A549 (cell line): ENCODE measurements at regions not wholly inside any gene's neighbourhood (a gene's known extent, or its start where the extent isn't known, plus 50 kb on each side); places are given as distances from the start of the nearest gene placed in this dataset.

Experiments used
- ATAC-seq, 2 experiments: fragments of 200-7000 bp in 1 of 2; fragments of >200 bp in 1 of 2; cut with Nextera tagmentation in 1 of 2; cut with Tn5 transposase in 1 of 2; 3 replicates each; pipeline versions ENCODE4 v1.8.0 to v1.9.1; 2018 to 2020; ENCODE audit warnings: mild to moderate bottlenecking in 1 of 2, moderate library complexity in 1 of 2
- CTCF ChIA-PET: fragments of 300-600 bp; sonication (Branson Sonifier 250); formaldehyde crosslinking; extraction: SDS; loops from one replicate; lab custom pipeline; 2021; ENCODE audit warnings: antibody characterized with exemption, inconsistent platforms; lab: Yijun Ruan, JAX
- POLR2A ChIA-PET: fragments of 350-600 bp; formaldehyde crosslinking; extraction: SDS; loops from one replicate; lab custom pipeline; 2021; ENCODE audit warnings: antibody characterized with exemption, inconsistent platforms; lab: Yijun Ruan, JAX
- DNase-seq, 2 experiments: peaks; one replicate each; pipeline versions ENCODE4 v3.0.0 to v3.0.0-alpha.2; 2011 to 2016; ENCODE audit warnings: low read depth in 1 of 2, low spot score in 1 of 2
- FAIRE-seq: peaks from 2 replicates; lab custom pipeline; 2011; peaks lifted over from hg19 to GRCh38; lab: Jason Lieb, UNC
- H3K27ac ChIP-seq, 2 experiments: fragments of >200 bp; sonication (Bioruptor Twin); formaldehyde crosslinking; 3 replicates each; pipeline ENCODE4 v1.5.1; 2016 to 2017
- H3K4me1 ChIP-seq: fragments of >200 bp; sonication (Bioruptor Twin); formaldehyde crosslinking; 3 replicates; pipeline ENCODE4 v1.6.1; 2016
- H3K4me2 ChIP-seq: fragments of >200 bp; sonication (Bioruptor Twin); formaldehyde crosslinking; 3 replicates; pipeline ENCODE4 v1.6.1; 2016
- H3K4me3 ChIP-seq: fragments of >200 bp; sonication (Bioruptor Twin); formaldehyde crosslinking; 3 replicates; pipeline ENCODE4 v1.5.1; 2016
- H3K9me3 ChIP-seq: fragments of >200 bp; sonication (Bioruptor Twin); formaldehyde crosslinking; 3 replicates; pipeline ENCODE4 v1.6.1; 2016
- BHLHE40 ChIP-seq: IDR thresholded peaks from 2 replicates; pipeline ENCODE4 v1.6.1; 2012; ENCODE audit warnings: low read depth, low read length, inconsistent platforms
- CBX2 ChIP-seq: fragments of 200-600 bp; sonication (generic); IDR thresholded peaks from 2 replicates; pipeline ENCODE4 v1.6.1; 2016; ENCODE audit warnings: low read depth, mild to moderate bottlenecking, borderline replicate concordance
- CHD2 ChIP-seq: fragments of 150-350 bp; IDR thresholded peaks from 2 replicates; pipeline ENCODE4 v1.6.1; 2014; ENCODE audit warnings: low read length; ENCODE audit not compliant: partially characterized antibody
- FOXS1 ChIP-seq: fragments of 250-450 bp; sonication (Bioruptor Pico); IDR thresholded peaks from 2 replicates; pipeline ENCODE4 v1.5.0; 2020; ENCODE audit warnings: mild to moderate bottlenecking, moderate library complexity
- GATA3 ChIP-seq: IDR thresholded peaks from 2 replicates; pipeline ENCODE4 v1.6.1; 2012; ENCODE audit warnings: borderline replicate concordance
- HDAC2 ChIP-seq: fragments of 200-600 bp; sonication (generic); IDR thresholded peaks from 2 replicates; pipeline ENCODE4 v1.6.1; 2016
- HOXB5 ChIP-seq: fragments of 250-450 bp; sonication (Bioruptor Pico); IDR thresholded peaks from 2 replicates; pipeline ENCODE4 v1.5.0; 2020; ENCODE audit warnings: mild to moderate bottlenecking, moderate library complexity
- KDM1A ChIP-seq: fragments of 200-600 bp; sonication (generic); IDR thresholded peaks from 2 replicates; pipeline ENCODE4 v1.6.1; 2016; ENCODE audit warnings: low read depth, mild to moderate bottlenecking
- KDM5A ChIP-seq: fragments of 200-600 bp; sonication (generic); IDR thresholded peaks from 2 replicates; pipeline ENCODE4 v1.6.1; 2016; ENCODE audit warnings: antibody characterized with exemption, mild to moderate bottlenecking
- MAZ ChIP-seq: fragments of 150-350 bp; IDR thresholded peaks from 2 replicates; pipeline ENCODE4 v1.6.1; 2014; ENCODE audit warnings: antibody characterized with exemption, low read depth, low read length, borderline replicate concordance
- PHF8 ChIP-seq: fragments of 200-600 bp; sonication (generic); IDR thresholded peaks from 2 replicates; pipeline ENCODE4 v1.6.1; 2016; ENCODE audit warnings: low read depth, mild to moderate bottlenecking, antibody characterized with exemption, moderate library complexity, borderline replicate concordance
- RAD21 ChIP-seq, 2 experiments: fragments of >200 bp in 1 of 2; sonication (Bioruptor Twin) in 1 of 2; formaldehyde crosslinking in 1 of 2; IDR thresholded peaks in 1 of 2; conservative IDR thresholded peaks in 1 of 2; 2 replicates in 1 of 2; 3 replicates in 1 of 2; pipeline ENCODE4 v1.6.1; 2012 to 2018; ENCODE audit warnings: inconsistent platforms in 1 of 2
- RARB ChIP-seq: fragments of 250-450 bp; sonication (Bioruptor Pico); IDR thresholded peaks from 2 replicates; pipeline ENCODE4 v1.8.0; 2021; ENCODE audit warnings: mild to moderate bottlenecking, moderate library complexity
- RNF2 ChIP-seq: fragments of 200-600 bp; sonication (generic); IDR thresholded peaks from 2 replicates; pipeline ENCODE4 v1.6.1; 2016; ENCODE audit warnings: low read depth, mild to moderate bottlenecking, antibody characterized with exemption, moderate library complexity, borderline replicate concordance
- SMC3 ChIP-seq: fragments of >200 bp; sonication (Bioruptor Twin); formaldehyde crosslinking; IDR thresholded peaks from 3 replicates; pipeline ENCODE4 v1.6.1; 2018; ENCODE audit warnings: inconsistent platforms
- SREBF2 ChIP-seq: fragments of 450-650 bp; IDR thresholded peaks from 2 replicates; pipeline ENCODE4 v1.6.1; 2014; ENCODE audit warnings: mild to moderate bottlenecking, moderate library complexity
- ZFP36 ChIP-seq: fragments of 450-650 bp; IDR thresholded peaks from 2 replicates; pipeline ENCODE4 v1.6.1; 2014; ENCODE audit warnings: borderline replicate concordance; ENCODE audit not compliant: partially characterized antibody
- WGBS: methylation state at CpG from one replicate; pipeline ENCODE4 v1.1.6; 2017; ENCODE audit errors: missing lambda C conversion rate; 5-methylcytosine and 5-hydroxymethylcytosine counted together
- TF ChIP-seq, protein P1 (sequence below): IDR thresholded peaks from 2 replicates; pipeline ENCODE4 v1.6.1; 2012; ENCODE audit warnings: low read depth, borderline replicate concordance
- TF ChIP-seq, protein P2 (sequence below): IDR thresholded peaks from 2 replicates; pipeline ENCODE4 v1.6.1; 2012
- TF ChIP-seq, protein P3 (sequence below): fragments of >200 bp; sonication (Bioruptor Twin); formaldehyde crosslinking; IDR thresholded peaks from 3 replicates; pipeline ENCODE4 v1.5.1; 2016
- TF ChIP-seq, protein P4 (sequence below): fragments of 450-650 bp; IDR thresholded peaks from 2 replicates; pipeline ENCODE4 v1.6.1; 2014; ENCODE audit warnings: antibody characterized with exemption
- TF ChIP-seq, protein P5 (sequence below): fragments of >200 bp; sonication (Bioruptor Twin); formaldehyde crosslinking; IDR thresholded peaks from 2 replicates; pipeline ENCODE4 v1.6.1; 2016

DNA sequence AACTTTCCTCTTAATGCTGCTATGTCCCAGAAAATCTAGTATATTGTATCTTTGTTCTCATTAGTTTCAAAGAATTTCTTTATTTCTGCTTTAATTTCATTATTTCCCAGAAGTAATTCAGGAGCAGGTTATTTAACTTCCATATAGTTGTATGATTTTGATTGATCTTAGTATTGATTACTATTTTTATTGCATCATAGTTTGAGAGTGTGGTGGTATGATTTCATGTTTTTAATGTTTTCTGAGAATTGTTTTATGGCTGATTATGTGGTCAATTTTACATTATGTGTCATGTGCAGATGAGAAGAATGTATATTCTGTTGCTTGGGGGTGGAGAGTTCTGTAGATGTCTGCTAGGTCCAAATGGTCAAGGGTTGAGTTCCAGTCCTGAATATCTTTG is 425.6 kb upstream of the RORB start:
- H3K27ac ChIP-seq, result no peak overlapping the region
- ATAC-seq (no peak), DNase-seq (no peak), FAIRE-seq (no peak)
- no peaks in the 10 kb centered on the region for H3K4me1 ChIP-seq
- POLR2A ChIA-PET, result no interaction called here
- no peaks in the 10 kb centered on the region for H3K9me3 ChIP-seq
- TF ChIP-seq RAD21 (conservative IDR thresholded peaks at IDR 0.05 in 1 of 2, IDR thresholded peaks at IDR 0.05 in 1 of 2) (no peak), FOXS1 (CRISPR knock-in tag) (no peak), CBX2 (no peak), CHD2 (no peak), RARB (no peak), MAZ (no peak), KDM5A (no peak), HDAC2 (no peak), HOXB5 (no peak), BHLHE40 (no peak), SMC3 (no peak)
- TF ChIP-seq, protein P1, sequence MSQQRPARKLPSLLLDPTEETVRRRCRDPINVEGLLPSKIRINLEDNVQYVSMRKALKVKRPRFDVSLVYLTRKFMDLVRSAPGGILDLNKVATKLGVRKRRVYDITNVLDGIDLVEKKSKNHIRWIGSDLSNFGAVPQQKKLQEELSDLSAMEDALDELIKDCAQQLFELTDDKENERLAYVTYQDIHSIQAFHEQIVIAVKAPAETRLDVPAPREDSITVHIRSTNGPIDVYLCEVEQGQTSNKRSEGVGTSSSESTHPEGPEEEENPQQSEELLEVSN, result no peak
- TF ChIP-seq, protein P2, sequence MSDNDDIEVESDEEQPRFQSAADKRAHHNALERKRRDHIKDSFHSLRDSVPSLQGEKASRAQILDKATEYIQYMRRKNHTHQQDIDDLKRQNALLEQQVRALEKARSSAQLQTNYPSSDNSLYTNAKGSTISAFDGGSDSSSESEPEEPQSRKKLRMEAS, result no peak
- TF ChIP-seq, protein P3, sequence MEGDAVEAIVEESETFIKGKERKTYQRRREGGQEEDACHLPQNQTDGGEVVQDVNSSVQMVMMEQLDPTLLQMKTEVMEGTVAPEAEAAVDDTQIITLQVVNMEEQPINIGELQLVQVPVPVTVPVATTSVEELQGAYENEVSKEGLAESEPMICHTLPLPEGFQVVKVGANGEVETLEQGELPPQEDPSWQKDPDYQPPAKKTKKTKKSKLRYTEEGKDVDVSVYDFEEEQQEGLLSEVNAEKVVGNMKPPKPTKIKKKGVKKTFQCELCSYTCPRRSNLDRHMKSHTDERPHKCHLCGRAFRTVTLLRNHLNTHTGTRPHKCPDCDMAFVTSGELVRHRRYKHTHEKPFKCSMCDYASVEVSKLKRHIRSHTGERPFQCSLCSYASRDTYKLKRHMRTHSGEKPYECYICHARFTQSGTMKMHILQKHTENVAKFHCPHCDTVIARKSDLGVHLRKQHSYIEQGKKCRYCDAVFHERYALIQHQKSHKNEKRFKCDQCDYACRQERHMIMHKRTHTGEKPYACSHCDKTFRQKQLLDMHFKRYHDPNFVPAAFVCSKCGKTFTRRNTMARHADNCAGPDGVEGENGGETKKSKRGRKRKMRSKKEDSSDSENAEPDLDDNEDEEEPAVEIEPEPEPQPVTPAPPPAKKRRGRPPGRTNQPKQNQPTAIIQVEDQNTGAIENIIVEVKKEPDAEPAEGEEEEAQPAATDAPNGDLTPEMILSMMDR, result no peak
- TF ChIP-seq, protein P4, sequence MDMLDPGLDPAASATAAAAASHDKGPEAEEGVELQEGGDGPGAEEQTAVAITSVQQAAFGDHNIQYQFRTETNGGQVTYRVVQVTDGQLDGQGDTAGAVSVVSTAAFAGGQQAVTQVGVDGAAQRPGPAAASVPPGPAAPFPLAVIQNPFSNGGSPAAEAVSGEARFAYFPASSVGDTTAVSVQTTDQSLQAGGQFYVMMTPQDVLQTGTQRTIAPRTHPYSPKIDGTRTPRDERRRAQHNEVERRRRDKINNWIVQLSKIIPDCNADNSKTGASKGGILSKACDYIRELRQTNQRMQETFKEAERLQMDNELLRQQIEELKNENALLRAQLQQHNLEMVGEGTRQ, result no peak
- no peak overlapping the region for H3K4me2 ChIP-seq
- CTCF ChIA-PET, result no interaction called here
- H3K4me3 ChIP-seq, result no peak overlapping the region

DNA sequence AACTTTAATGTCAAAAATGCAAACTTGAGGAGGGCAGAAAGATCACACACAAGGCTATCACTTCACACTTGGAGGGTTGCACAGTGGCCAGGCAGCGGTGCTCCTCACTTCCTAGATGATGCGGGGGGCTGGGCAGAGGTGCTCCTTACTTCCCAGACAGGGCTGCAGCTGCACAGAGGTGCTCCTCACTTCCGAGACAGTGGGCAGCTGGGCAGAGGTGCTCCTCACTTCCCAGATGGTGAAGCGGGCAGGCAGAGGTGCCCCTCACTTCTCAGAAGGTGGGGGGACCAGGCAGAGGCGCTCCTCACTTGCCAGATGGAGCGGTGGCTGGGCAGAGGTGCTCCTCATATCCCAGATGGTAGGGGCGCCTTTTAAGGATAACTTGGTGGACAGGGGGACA is 423.2 kb upstream of the RORB start:
- DNase-seq (no peak), FAIRE-seq (no peak), ATAC-seq (no peak)
- ChIA-PET CTCF (no interaction called here), POLR2A (no interaction called here)
- no peak overlapping the region for H3K27ac ChIP-seq
- no peaks in the 10 kb centered on the region for H3K4me1 ChIP-seq
- TF ChIP-seq GATA3, result no peak
- no peak for TF ChIP-seq RARB
- TF ChIP-seq PHF8, result no peak
- no peak for TF ChIP-seq KDM1A
- no peak for TF ChIP-seq ZFP36
- TF ChIP-seq RNF2, result no peak
- TF ChIP-seq, protein P5, sequence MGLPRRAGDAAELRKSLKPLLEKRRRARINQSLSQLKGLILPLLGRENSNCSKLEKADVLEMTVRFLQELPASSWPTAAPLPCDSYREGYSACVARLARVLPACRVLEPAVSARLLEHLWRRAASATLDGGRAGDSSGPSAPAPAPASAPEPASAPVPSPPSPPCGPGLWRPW, result no peak
- TF ChIP-seq HDAC2, result no peak
- 7% methylated on average over 5 of the region's 7 CpGs for WGBS
- no peak overlapping the region for H3K4me3 ChIP-seq
- H3K9me3 ChIP-seq, result no peaks in the 10 kb centered on the region
- H3K4me2 ChIP-seq, result no peak overlapping the region

DNA sequence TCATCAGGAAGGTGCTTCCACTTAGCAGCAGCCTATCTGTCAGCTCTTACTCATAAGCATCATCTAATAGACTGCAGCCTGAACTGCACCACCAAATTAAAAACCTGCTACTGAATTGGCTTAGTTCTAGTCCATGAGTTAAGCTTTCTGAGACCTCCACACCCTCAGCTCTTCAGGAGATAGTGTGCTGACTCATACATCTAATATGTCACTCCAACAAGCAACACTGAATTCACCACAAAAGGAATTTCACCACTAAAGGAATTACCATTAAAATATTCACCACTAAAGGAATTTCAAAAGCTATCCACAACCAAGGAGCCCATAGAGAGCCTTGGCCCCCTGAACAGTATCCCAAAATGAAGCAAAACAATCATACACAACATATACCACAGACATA is 418.5 kb upstream of the RORB start:
- H3K4me3 ChIP-seq, result no peak overlapping the region
- CTCF ChIA-PET, result interaction anchor here (1.3 kb wide), 1 partner anchor 19 kb away, joined by 3 read pairs; no protein-coding TSS in a partner anchor
- no peak for ATAC-seq
- no peak overlapping the region for H3K4me2 ChIP-seq
- POLR2A ChIA-PET, result no interaction called here
- H3K27ac ChIP-seq, result no peak overlapping the region
- H3K9me3 ChIP-seq, result no peaks in the 10 kb centered on the region
- no peak for FAIRE-seq
- no peak for TF ChIP-seq SREBF2
- no peaks in the 10 kb centered on the region for H3K4me1 ChIP-seq
- DNase-seq, result no peak
